NCI-H226 (cell line): ENCODE measurements at regions not wholly inside any gene's neighbourhood (a gene's known extent, or its start where the extent isn't known, plus 50 kb on each side); places are given as distances from the start of the nearest gene placed in this dataset.
"Not testable (repeated sequence)": the region's sequence is repeated elsewhere in the genome, so short reads cannot be mapped to it uniquely, and the experiment has no call there.

Experiments used
- DNase-seq: peaks from one replicate; pipeline ENCODE4 v3.0.0-alpha.2; 2015

- DNase-seq = no peak
Observed at GRCh38 chrX:109155161-109155560, 326.7 kb downstream of the GUCY2F start.

- DNase-seq = not testable (repeated sequence)
Observed at GRCh38 chrX:109144173-109144572, 337.7 kb downstream of the GUCY2F start.

- DNase-seq = no peak
Observed at GRCh38 chrX:109140463-109140862, 341.4 kb downstream of the GUCY2F start.

GRCh38 chrX:109134777-109135176, 347.1 kb downstream of the GUCY2F start:
- no peak for DNase-seq

- DNase-seq = no peak
Observed at GRCh38 chrX:109125304-109125703, 356.6 kb downstream of the GUCY2F start.

- DNase-seq = no peak
Observed at GRCh38 chrX:109089359-109089758, 353.0 kb upstream of the IRS4 start.

- no peak for DNase-seq
Observed at GRCh38 chrX:109077788-109078187, 341.4 kb upstream of the IRS4 start.

GRCh38 chrX:109054181-109054581, 317.8 kb upstream of the IRS4 start:
- not testable (repeated sequence) for DNase-seq

GRCh38 chrX:109049903-109050302, 313.5 kb upstream of the IRS4 start:
- DNase-seq = no peak

- no peak for DNase-seq
Observed at GRCh38 chrX:109049416-109049815, 313.1 kb upstream of the IRS4 start.

GRCh38 chrX:109040057-109040456, 303.7 kb upstream of the IRS4 start:
- DNase-seq = no peak

GRCh38 chrX:109036624-109037023, 300.3 kb upstream of the IRS4 start:
- no peak for DNase-seq

- no peak for DNase-seq
Observed at GRCh38 chrX:108993909-108994308, 257.5 kb upstream of the IRS4 start.

GRCh38 chrX:108972899-108973298, 236.5 kb upstream of the IRS4 start:
- not testable (repeated sequence) for DNase-seq

GRCh38 chrX:108947205-108947604, 210.8 kb upstream of the IRS4 start:
- no peak for DNase-seq

- no peak for DNase-seq
Observed at GRCh38 chrX:108946531-108946930, 210.2 kb upstream of the IRS4 start.

- no peak for DNase-seq
Observed at GRCh38 chrX:108945883-108946523, 209.6 kb upstream of the IRS4 start.

- no peak for DNase-seq
Observed at GRCh38 chrX:108914791-108915190, 178.4 kb upstream of the IRS4 start.

- DNase-seq = not testable (repeated sequence)
Observed at GRCh38 chrX:108903831-108904230, 167.5 kb upstream of the IRS4 start.

GRCh38 chrX:108900333-108900732, 164.0 kb upstream of the IRS4 start:
- no peak for DNase-seq

GRCh38 chrX:108896349-108896748, 160.0 kb upstream of the IRS4 start:
- DNase-seq = not testable (repeated sequence)

GRCh38 chrX:108892501-108892900, 156.1 kb upstream of the IRS4 start:
- DNase-seq = no peak

GRCh38 chrX:108875548-108875947, 139.2 kb upstream of the IRS4 start:
- DNase-seq = no peak

GRCh38 chrX:108843039-108843438, 106.7 kb upstream of the IRS4 start:
- not testable (repeated sequence) for DNase-seq

GRCh38 chrX:108833993-108834392, 97.6 kb upstream of the IRS4 start:
- DNase-seq = no peak
